ENCODE measurements at regions not wholly inside any gene's neighbourhood (a gene's known extent, or its start where the extent isn't known, plus 50 kb on each side); places are given as distances from the start of the nearest gene placed in this dataset.
"Not testable (repeated sequence)": the region's sequence is repeated elsewhere in the genome, so short reads cannot be mapped to it uniquely, and the experiment has no call there.

DNA sequence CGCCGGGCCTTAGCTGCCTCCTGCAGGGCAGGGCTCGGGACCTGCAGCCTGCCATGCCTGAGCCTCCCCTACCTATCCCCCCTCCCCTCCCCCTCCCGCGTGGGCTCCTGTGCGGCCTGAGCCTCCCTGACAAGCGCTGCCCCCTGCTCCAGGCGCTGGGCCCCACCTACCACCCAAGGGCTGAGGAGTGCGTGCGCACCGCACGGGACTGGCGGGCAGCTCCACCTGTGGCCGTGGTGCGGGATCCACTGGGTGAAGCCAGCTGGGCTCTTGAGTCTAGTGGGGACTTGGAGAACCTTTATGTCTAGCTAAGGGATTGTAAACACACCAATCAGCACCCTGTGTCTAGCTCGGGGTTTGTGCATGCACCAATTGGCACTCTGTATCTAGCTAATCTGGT is 554.6 kb upstream of the ACTRT1 start:
- POLR2A ChIA-PET; H3K27me3 Mint-ChIP-seq (ENCODE audit: low read depth); H3K9me3 Mint-ChIP-seq (ENCODE audit: insufficient read depth); H3K4me1 Mint-ChIP-seq (ENCODE audit: low read depth); H3K36me3 Mint-ChIP-seq (ENCODE audit: low read depth); ATAC-seq; H3K27ac Mint-ChIP-seq; DNase-seq; H3K4me3 Mint-ChIP-seq; CTCF ChIA-PET: not testable (repeated sequence)

DNA sequence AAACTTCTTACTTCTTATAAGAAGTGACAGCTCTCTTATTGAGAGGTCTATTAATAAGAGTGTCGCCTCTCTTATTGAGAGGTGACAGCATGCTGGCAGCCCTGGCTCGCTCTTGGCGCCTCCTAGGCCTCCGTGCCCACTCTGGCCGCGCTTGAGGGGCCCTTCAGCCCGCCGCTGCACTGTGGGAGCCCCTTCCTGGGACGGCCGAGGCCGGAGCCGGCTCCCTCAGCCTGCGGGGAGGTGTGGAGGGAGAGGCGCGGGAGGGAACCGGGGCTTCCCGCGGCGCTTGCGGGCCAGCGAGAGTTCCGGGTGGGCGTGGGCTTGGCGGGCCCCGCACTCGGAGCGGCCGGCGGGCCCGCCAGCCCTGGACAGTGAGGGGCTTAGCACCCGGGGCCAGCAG is 554.2 kb upstream of the ACTRT1 start:
- H3K4me1 Mint-ChIP-seq (ENCODE audit: low read depth); H3K36me3 Mint-ChIP-seq (ENCODE audit: low read depth); H3K9me3 Mint-ChIP-seq (ENCODE audit: insufficient read depth); POLR2A ChIA-PET; DNase-seq; H3K27me3 Mint-ChIP-seq (ENCODE audit: low read depth); H3K27ac Mint-ChIP-seq; H3K4me3 Mint-ChIP-seq; CTCF ChIA-PET; ATAC-seq: not testable (repeated sequence)

DNA sequence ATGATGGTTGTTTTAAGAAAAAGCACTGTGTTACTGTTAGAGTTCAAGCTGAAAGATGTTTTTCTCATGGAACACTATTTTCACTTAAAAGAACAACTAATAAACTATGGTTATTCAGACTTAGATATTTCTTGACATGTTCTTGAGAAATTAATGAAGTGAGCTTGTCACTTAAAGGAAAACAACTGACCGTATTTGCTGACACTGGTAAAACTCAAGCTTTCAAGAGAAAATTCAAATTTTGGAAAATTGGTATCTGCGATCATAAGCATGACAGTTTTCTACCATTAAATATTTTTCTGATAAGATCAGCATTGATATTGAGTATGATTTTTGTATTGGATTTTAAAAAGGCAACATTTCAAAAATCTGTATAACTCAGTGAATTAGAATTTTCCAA is 549.5 kb upstream of the ACTRT1 start:
- no peaks in the 10 kb centered on the region for H3K9me3 Mint-ChIP-seq (ENCODE audit: insufficient read depth)
- POLR2A ChIA-PET: no interaction called here
- DNase-seq (no peak), ATAC-seq (no peak)
- no peaks in the 10 kb centered on the region for H3K4me1 Mint-ChIP-seq (ENCODE audit: low read depth)
- no peak overlapping the region for H3K27ac Mint-ChIP-seq
- no peak overlapping the region for H3K4me3 Mint-ChIP-seq
- no peaks in the 10 kb centered on the region for H3K36me3 Mint-ChIP-seq (ENCODE audit: low read depth)
- CTCF ChIA-PET: no interaction called here
- H3K27me3 Mint-ChIP-seq (ENCODE audit: low read depth): no peaks in the 10 kb centered on the region

DNA sequence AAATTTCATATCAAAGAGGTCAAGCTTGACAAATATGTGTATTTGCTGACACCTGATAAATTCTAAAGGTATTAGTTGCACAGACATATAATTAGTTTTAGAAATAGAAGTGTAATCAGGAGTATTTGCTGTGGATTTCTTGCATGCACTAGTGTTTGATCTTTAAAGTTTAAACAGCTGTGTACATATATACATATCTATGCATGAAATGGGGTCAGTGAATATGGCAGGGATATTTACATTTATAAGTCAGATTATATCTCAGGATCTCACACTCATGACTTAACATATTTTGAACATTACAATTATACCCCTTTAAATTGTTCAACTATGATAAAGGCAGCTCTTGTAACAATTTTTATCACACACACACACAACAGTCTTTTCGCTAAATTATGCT is 547.4 kb upstream of the ACTRT1 start:
- DNase-seq: no peak
- H3K9me3 Mint-ChIP-seq (ENCODE audit: insufficient read depth): no peaks in the 10 kb centered on the region
- H3K36me3 Mint-ChIP-seq (ENCODE audit: low read depth): no peaks in the 10 kb centered on the region
- H3K27ac Mint-ChIP-seq: no peak overlapping the region
- H3K4me3 Mint-ChIP-seq: no peak overlapping the region
- POLR2A ChIA-PET: no interaction called here
- no peaks in the 10 kb centered on the region for H3K4me1 Mint-ChIP-seq (ENCODE audit: low read depth)
- H3K27me3 Mint-ChIP-seq (ENCODE audit: low read depth): no peaks in the 10 kb centered on the region
- ATAC-seq: no peak
- CTCF ChIA-PET: no interaction called here

DNA sequence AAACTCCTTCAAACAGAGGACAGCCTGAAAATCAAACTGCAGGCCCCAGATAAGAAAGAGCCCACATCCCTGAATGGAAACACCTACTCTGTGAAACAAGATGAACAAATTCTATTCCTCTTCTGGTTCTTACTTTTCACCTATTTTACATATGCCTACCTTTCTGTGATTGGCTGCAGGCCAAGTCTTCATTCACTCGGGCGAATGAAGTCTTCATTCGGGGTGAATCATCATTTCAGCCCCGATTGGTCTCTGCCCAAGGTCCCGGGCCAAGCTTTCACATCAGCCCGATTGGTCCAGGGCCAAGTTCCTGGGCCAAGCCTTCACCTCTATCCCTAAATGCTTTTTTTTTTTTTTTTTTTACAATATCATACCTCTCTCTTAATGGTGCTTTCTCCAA is 529.8 kb upstream of the ACTRT1 start:
- ATAC-seq (no peak), DNase-seq (no peak)
- CTCF ChIA-PET: no interaction called here
- Mint-ChIP-seq H3K4me1 (ENCODE audit: low read depth) (no peaks in the 10 kb centered on the region), H3K27ac (no peak overlapping the region), H3K9me3 (ENCODE audit: insufficient read depth) (no peaks in the 10 kb centered on the region), H3K4me3 (no peak overlapping the region), H3K27me3 (ENCODE audit: low read depth) (no peaks in the 10 kb centered on the region), H3K36me3 (ENCODE audit: low read depth) (no peaks in the 10 kb centered on the region)
- POLR2A ChIA-PET: no interaction called here

DNA sequence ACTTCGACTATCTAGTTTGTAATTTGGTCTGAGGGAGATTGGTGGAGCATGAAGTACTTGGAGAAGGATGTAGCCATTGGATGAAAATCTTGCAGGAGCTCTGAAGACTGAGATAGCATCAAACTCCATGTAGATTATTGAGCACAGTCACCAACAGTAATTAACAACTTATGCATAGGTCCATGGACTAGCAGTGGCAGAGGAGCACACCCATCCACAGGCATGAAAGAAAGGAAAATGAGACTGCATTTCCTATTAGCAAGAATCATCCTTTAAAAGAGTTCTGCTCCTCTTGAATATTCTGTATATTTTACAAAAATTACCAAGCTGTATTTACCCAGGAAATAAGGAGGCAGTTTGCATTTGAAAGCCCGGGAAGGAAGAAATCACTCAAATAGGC is 529.4 kb upstream of the ACTRT1 start:
- Mint-ChIP-seq H3K27ac (no peak overlapping the region), H3K36me3 (ENCODE audit: low read depth) (no peaks in the 10 kb centered on the region), H3K27me3 (ENCODE audit: low read depth) (no peaks in the 10 kb centered on the region), H3K9me3 (ENCODE audit: insufficient read depth) (no peaks in the 10 kb centered on the region), H3K4me3 (no peak overlapping the region), H3K4me1 (ENCODE audit: low read depth) (no peaks in the 10 kb centered on the region)
- DNase-seq: no peak
- no peak for ATAC-seq
- ChIA-PET CTCF (no interaction called here), POLR2A (no interaction called here)

DNA sequence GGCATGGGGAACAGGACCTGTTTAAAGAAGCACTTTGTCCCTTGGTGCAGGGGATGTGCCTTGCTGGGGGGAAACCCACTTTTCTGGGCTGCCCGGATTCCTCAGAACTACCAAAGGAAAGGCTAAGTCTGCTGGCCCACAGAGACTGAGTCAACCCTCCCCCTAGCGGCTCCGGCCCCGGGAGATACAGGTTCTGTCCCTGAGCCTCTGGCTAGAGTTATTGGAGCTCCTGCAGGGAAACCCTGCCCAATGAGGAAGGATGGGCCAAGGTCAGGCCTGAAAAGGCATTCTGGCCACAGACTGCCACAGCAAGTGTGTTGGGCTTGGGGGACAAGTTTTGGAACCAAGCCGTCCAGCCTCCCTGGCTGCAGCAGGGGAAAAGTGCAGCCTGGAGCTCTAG is 490.9 kb upstream of the ACTRT1 start:
- CTCF ChIA-PET: no interaction called here

DNA sequence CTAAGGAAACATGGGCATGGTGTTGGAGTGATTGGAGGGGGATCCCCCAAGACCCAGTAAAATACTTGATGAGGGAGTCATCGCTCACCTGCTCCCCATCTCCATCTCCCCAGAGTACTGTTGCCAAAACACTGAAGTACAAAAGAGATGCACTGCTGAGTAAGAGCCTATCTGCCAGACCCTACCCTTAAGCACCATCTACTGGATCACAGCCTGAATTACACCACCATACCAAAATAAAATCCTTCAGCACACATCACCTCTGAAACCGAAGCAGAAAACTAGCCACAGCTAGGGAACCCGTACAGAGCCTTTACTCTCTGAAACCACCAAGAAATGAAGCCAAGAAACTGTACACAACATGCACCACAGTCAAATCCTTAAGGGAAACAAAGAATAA is 466.3 kb upstream of the ACTRT1 start:
- ATAC-seq (no peak), DNase-seq (no peak)
- no peak overlapping the region for H3K27ac Mint-ChIP-seq
- no peak overlapping the region for H3K4me3 Mint-ChIP-seq
- H3K4me1 Mint-ChIP-seq (ENCODE audit: low read depth): no peaks in the 10 kb centered on the region
- CTCF ChIA-PET: no interaction called here
- no peaks in the 10 kb centered on the region for H3K9me3 Mint-ChIP-seq (ENCODE audit: insufficient read depth)
- H3K36me3 Mint-ChIP-seq (ENCODE audit: low read depth): no peaks in the 10 kb centered on the region
- POLR2A ChIA-PET: no interaction called here
- no peaks in the 10 kb centered on the region for H3K27me3 Mint-ChIP-seq (ENCODE audit: low read depth)

More for the DNA sequence above, 490.9 kb upstream of the ACTRT1 start:
- no peak overlapping the region for H3K4me3 Mint-ChIP-seq
- no peaks in the 10 kb centered on the region for H3K27me3 Mint-ChIP-seq (ENCODE audit: low read depth)
- POLR2A ChIA-PET: no interaction called here
- no peaks in the 10 kb centered on the region for H3K9me3 Mint-ChIP-seq (ENCODE audit: insufficient read depth)
- DNase-seq: no peak
- H3K4me1 Mint-ChIP-seq (ENCODE audit: low read depth): no peaks in the 10 kb centered on the region
- H3K27ac Mint-ChIP-seq: no peak overlapping the region
- ATAC-seq: no peak
- H3K36me3 Mint-ChIP-seq (ENCODE audit: low read depth): no peaks in the 10 kb centered on the region

DNA sequence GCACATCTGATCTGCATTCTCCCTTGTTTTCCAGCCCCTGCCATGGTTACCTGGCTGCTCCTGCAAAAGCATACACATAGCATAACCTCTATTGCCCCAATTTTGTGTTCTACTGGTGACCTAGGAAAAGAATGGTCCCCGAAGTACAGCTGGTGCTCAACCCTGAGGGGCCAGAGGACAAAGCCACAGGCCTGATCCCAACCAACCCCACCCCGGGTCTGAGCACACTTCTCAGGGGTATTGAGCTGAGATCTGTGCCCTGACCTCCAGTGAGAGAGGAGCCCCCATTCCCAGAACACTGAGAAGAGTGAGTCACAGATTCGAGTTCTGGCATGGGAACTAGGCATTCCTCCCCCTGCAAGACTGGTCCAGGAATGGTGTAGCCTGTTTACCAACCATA is 465.5 kb upstream of the ACTRT1 start:
- no peak overlapping the region for H3K27ac Mint-ChIP-seq
- ChIA-PET POLR2A (no interaction called here), CTCF (no interaction called here)
- no peaks in the 10 kb centered on the region for H3K27me3 Mint-ChIP-seq (ENCODE audit: low read depth)
- no peak for ATAC-seq
- no peaks in the 10 kb centered on the region for H3K36me3 Mint-ChIP-seq (ENCODE audit: low read depth)
- no peaks in the 10 kb centered on the region for H3K4me1 Mint-ChIP-seq (ENCODE audit: low read depth)
- H3K4me3 Mint-ChIP-seq: no peak overlapping the region
- DNase-seq: no peak
- H3K9me3 Mint-ChIP-seq (ENCODE audit: insufficient read depth): no peaks in the 10 kb centered on the region

DNA sequence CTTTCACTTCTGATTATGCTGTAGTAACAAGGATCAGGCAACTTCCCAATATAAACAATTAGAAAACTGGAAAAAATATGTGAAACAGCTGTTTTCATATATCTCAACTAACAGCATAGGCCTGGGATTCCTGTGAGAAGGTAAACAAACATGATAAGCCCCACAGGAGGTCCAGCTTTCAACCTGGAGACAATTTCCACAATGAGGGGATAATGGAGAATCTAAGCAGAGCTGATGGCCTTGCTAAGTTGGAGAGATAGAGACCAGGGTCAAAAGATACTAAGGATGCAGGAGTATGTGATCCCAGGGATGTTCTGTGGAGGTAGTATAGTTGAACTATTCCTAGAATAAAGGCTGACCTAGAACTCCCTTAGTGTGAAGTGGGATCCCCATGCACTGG is 452.3 kb upstream of the ACTRT1 start:
- ChIA-PET POLR2A (no interaction called here), CTCF (no interaction called here)
- no peaks in the 10 kb centered on the region for H3K4me1 Mint-ChIP-seq (ENCODE audit: low read depth)
- H3K9me3 Mint-ChIP-seq (ENCODE audit: insufficient read depth): no peaks in the 10 kb centered on the region
- no peaks in the 10 kb centered on the region for H3K36me3 Mint-ChIP-seq (ENCODE audit: low read depth)
- no peak overlapping the region for H3K27ac Mint-ChIP-seq
- no peak for DNase-seq
- H3K4me3 Mint-ChIP-seq: no peak overlapping the region
- no peak for ATAC-seq
- H3K27me3 Mint-ChIP-seq (ENCODE audit: low read depth): no peaks in the 10 kb centered on the region

DNA sequence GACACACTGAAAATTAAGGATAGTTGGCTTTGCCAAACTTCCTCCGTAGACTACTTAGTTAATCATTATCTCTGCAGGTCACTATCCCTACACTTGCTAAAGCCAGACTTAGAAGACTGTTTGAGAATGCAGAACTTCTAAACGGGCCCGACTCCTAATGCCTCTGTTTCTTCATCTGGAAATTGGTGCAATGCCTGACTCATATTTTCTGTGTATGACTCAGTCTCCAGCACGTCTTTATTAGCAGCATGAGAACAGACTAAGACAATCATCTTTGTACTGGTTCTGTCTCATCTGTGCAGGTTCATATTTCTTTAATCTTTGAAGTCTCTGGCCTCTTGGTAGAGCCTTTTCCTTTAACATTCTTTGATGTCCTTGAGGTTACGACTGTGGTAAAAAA is 411.9 kb upstream of the ACTRT1 start:
- ChIA-PET POLR2A (no interaction called here), CTCF (no interaction called here)
- Mint-ChIP-seq H3K9me3 (ENCODE audit: insufficient read depth) (no peaks in the 10 kb centered on the region), H3K27me3 (ENCODE audit: low read depth) (no peaks in the 10 kb centered on the region), H3K36me3 (ENCODE audit: low read depth) (no peaks in the 10 kb centered on the region), H3K27ac (no peak overlapping the region), H3K4me1 (ENCODE audit: low read depth) (no peaks in the 10 kb centered on the region), H3K4me3 (no peak overlapping the region)
- DNase-seq: no peak
- ATAC-seq: no peak

DNA sequence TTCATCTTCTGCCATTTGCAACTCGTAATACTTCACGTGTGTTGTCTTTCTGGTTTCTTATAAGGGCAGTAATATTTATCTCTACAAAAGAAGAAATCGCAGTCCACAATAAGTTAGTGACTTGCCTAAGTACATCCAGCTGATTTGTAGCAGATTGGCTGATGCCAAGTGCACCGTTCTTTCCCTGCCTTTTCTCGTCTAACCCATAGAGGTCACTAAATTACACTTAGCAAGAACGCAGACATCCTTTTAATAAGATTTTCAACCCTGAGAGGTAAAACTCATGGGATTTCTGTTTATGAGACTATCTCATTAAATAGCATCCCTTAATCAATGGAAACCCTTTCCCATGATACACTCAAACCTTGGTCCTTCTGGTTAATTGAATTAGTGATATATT is 408.6 kb upstream of the ACTRT1 start:
- POLR2A ChIA-PET: no interaction called here
- no peaks in the 10 kb centered on the region for H3K4me1 Mint-ChIP-seq (ENCODE audit: low read depth)

DNA sequence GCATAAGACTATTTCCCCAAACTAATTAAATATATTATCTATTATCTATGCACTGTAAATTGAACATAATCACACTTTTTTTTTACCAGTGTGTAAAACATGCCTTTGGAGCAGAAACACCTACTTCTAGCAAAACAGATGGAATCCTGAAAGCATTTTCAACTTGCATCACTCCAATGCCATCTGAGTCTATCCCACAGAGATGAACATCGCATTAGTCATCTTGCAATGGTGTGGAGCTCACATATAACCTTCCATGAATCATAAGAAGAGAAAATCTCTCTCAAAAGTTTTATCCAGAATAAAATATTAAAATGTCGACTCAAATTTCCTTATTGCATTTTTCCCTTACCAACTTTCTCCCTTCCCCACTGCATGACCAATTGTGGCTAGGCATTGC is 406.7 kb upstream of the ACTRT1 start:
- no peaks in the 10 kb centered on the region for H3K4me1 Mint-ChIP-seq (ENCODE audit: low read depth)
- DNase-seq (no peak), ATAC-seq (no peak)
- ChIA-PET CTCF (no interaction called here), POLR2A (no interaction called here)
- no peak overlapping the region for H3K4me3 Mint-ChIP-seq
- H3K27me3 Mint-ChIP-seq (ENCODE audit: low read depth): no peaks in the 10 kb centered on the region
- no peak overlapping the region for H3K27ac Mint-ChIP-seq
- H3K36me3 Mint-ChIP-seq (ENCODE audit: low read depth): no peaks in the 10 kb centered on the region
- no peaks in the 10 kb centered on the region for H3K9me3 Mint-ChIP-seq (ENCODE audit: insufficient read depth)

More for the DNA sequence above, 408.6 kb upstream of the ACTRT1 start:
- Mint-ChIP-seq H3K9me3 (ENCODE audit: insufficient read depth) (no peaks in the 10 kb centered on the region), H3K4me3 (no peak overlapping the region), H3K27me3 (ENCODE audit: low read depth) (no peaks in the 10 kb centered on the region), H3K36me3 (ENCODE audit: low read depth) (no peaks in the 10 kb centered on the region), H3K27ac (no peak overlapping the region)
- CTCF ChIA-PET: no interaction called here
- no peak for ATAC-seq
- no peak for DNase-seq

DNA sequence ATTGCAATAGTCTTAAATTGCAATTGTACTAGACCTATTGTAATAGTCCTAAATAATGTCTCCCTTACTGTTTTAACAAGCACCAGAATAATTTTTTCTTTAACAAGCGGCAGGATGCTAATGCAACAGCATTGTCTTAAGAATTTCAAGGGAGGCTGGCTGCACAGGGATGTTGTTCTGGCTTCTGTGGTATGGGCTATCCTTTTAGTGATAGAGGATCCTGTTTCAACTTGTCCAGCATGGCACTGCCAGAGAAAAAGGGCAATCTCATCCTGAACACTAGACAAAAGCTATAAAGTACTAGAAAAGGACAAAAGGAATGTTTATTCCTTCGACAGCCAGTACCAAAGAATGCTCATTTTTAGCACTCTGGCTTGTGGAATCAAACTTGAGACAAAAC is 405.5 kb upstream of the ACTRT1 start:
- ATAC-seq (no peak), DNase-seq (no peak)
- ChIA-PET CTCF (no interaction called here), POLR2A (no interaction called here)
- H3K27me3 Mint-ChIP-seq (ENCODE audit: low read depth): no peaks in the 10 kb centered on the region
- no peaks in the 10 kb centered on the region for H3K9me3 Mint-ChIP-seq (ENCODE audit: insufficient read depth)
- H3K27ac Mint-ChIP-seq: no peak overlapping the region
- no peaks in the 10 kb centered on the region for H3K36me3 Mint-ChIP-seq (ENCODE audit: low read depth)
- H3K4me1 Mint-ChIP-seq (ENCODE audit: low read depth): no peaks in the 10 kb centered on the region
- no peak overlapping the region for H3K4me3 Mint-ChIP-seq

Data from activated CD8-positive, alpha-beta T cell treated with anti-CD3 and anti-CD28 coated beads, Interleukin-2, amount 10 ng/mL, durations not matched to agents 7 days and 5 days (primary cell).